Kidney tubule cell (primary cell): ENCODE measurements at regions not wholly inside any gene's neighbourhood (a gene's known extent, or its start where the extent isn't known, plus 50 kb on each side); places are given as distances from the start of the nearest gene placed in this dataset.

ENCODE experiments used
- DNase-seq: peaks from one replicate; pipeline ENCODE4 v3.0.0-alpha.2; 2018; ENCODE audit warnings: low spot score

- no peak for DNase-seq
Measured at GRCh38 chr3:190252080-190252479, 70.2 kb downstream of the CLDN1 start.

- no peak for DNase-seq
Measured at GRCh38 chr3:190249414-190249813, 72.8 kb downstream of the CLDN1 start.

- no peak for DNase-seq
Measured at GRCh38 chr3:190242147-190242546, 80.1 kb downstream of the CLDN1 start.

GRCh38 chr3:190239325-190239724 lies 82.9 kb downstream of the CLDN1 start:
- no peak for DNase-seq

- no peak for DNase-seq
Measured at GRCh38 chr3:190238871-190239270, 83.4 kb downstream of the CLDN1 start.

GRCh38 chr3:190234621-190235020 lies 87.6 kb downstream of the CLDN1 start:
- no peak for DNase-seq

GRCh38 chr3:190229632-190230424 lies 92.4 kb downstream of the CLDN1 start:
- DNase-seq = peak; percentile 83

GRCh38 chr3:190227064-190227463 lies 95.2 kb downstream of the CLDN1 start:
- DNase-seq = no peak

GRCh38 chr3:190224863-190225692 lies 97.2 kb downstream of the CLDN1 start:
- DNase-seq = peak; percentile 55

GRCh38 chr3:190224456-190224855 lies 97.8 kb downstream of the CLDN1 start:
- DNase-seq = no peak

- no peak for DNase-seq
Measured at GRCh38 chr3:190222916-190223315, 99.3 kb downstream of the CLDN1 start.

- DNase-seq = no peak
Measured at GRCh38 chr3:190222360-190222759, 99.9 kb downstream of the CLDN1 start.

GRCh38 chr3:190220362-190220761 lies 99.7 kb upstream of the P3H2 start:
- DNase-seq = no peak

- DNase-seq = peak; percentile 34
Measured at GRCh38 chr3:190217081-190217480, 96.4 kb upstream of the P3H2 start.

GRCh38 chr3:190213727-190214126 lies 93.0 kb upstream of the P3H2 start:
- no peak for DNase-seq

- DNase-seq = no peak
Measured at GRCh38 chr3:190210608-190211007, 89.9 kb upstream of the P3H2 start.

GRCh38 chr3:190209533-190209932 lies 88.8 kb upstream of the P3H2 start:
- no peak for DNase-seq

GRCh38 chr3:190208196-190208595 lies 87.5 kb upstream of the P3H2 start:
- DNase-seq = no peak

GRCh38 chr3:190205739-190206138 lies 85.0 kb upstream of the P3H2 start:
- DNase-seq = peak; percentile 89

GRCh38 chr3:190204200-190204599 lies 83.5 kb upstream of the P3H2 start:
- DNase-seq = no peak

- peak; percentile 94 for DNase-seq
Measured at GRCh38 chr3:190197346-190197763, 76.7 kb upstream of the P3H2 start.

- no peak for DNase-seq
Measured at GRCh38 chr3:190194506-190194905, 73.8 kb upstream of the P3H2 start.

- no peak for DNase-seq
Measured at GRCh38 chr3:190193210-190193609, 72.5 kb upstream of the P3H2 start.
